Mucosa of descending colon (tissue), 3 donors: ENCODE measurements at regions not wholly inside any gene's neighbourhood (a gene's known extent, or its start where the extent isn't known, plus 50 kb on each side); places are given as distances from the start of the nearest gene placed in this dataset.
"Not testable (repeated sequence)": the region's sequence is repeated elsewhere in the genome, so short reads cannot be mapped to it uniquely, and the experiment has no call there.

ENCODE experiments used
- ATAC-seq: fragments of 200-7000 bp; cut with Tn5 transposase; one replicate; pipeline ENCODE4 v1.9.1; 2020; ENCODE audit warnings: mild to moderate bottlenecking, moderate library complexity
- DNase-seq, 3 donors: peaks; one replicate each; pipeline ENCODE4 v3.0.0-alpha.2; 2020
- H3K36me3 ChIP-seq: fragments of 200-600 bp; one replicate; pipeline ENCODE4 v1.8.0; 2021; ENCODE audit warnings: low read depth, mild to moderate bottlenecking
- H3K4me1 ChIP-seq: fragments of 200-600 bp; one replicate; pipeline ENCODE4 v1.8.0; 2021; ENCODE audit warnings: low read depth, mild to moderate bottlenecking
- H3K4me3 ChIP-seq: fragments of 200-600 bp; one replicate; pipeline ENCODE4 v1.8.0; 2021; ENCODE audit warnings: mild to moderate bottlenecking
- H3K9me3 ChIP-seq: fragments of 200-600 bp; one replicate; pipeline ENCODE4 v1.8.0; 2021; ENCODE audit warnings: mild to moderate bottlenecking
- intact Hi-C, 2 donors: fragments of 100-400 bp; cut with DNase I in 1 of 2; cut with micrococcal nuclease in 1 of 2; formaldehyde crosslinking; loops; one replicate each; pipeline versions ENCODE4 v1.11.0 to v1.11.1; 2022; cut with DNase I, micrococcal nuclease
- TF ChIP-seq, protein P1 (sequence below): fragments of 200-600 bp; IDR thresholded peaks from one replicate; pipeline ENCODE4 v1.8.0; 2022; ENCODE audit warnings: antibody characterized with exemption, mild to moderate bottlenecking
- donor health status: DM: no; HTN: no; CAD: no; lungs with moderate emphysema.
- donor health status: DM: no; HTN: no; CAD: no.
- donor health status: DM: no; HTN: yes; CAD: no.

DNA sequence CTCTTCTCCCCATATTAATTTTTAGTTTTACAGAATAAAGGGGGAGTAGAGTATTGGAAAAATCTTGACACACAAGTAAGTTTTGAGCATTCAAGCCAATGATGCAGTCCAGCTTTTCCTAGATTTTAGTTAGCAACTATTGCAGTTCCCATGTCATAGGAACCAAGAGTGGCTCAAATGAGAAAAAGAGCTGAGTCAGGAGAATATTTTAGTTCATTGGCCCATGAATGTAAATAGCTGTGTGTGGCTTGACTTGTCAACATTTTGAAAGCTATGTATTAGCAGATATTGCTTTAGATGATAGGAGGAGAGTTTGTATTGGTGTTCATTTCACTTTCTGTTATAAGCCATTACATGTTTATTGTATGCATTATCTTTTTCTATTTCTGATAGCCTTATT, 853.7 kb downstream of the PLOD2 start:
- H3K4me1 ChIP-seq, result no peaks in the 10 kb centered on the region
- H3K4me3 ChIP-seq, result no peak overlapping the region
- intact Hi-C loops, result no loop called here
- DNase-seq (no peak), ATAC-seq (no peak)
- H3K36me3 ChIP-seq, result no peaks in the 10 kb centered on the region
- H3K9me3 ChIP-seq, result peaks cover 2% of the 10 kb centered on the region
- TF ChIP-seq, protein P1, sequence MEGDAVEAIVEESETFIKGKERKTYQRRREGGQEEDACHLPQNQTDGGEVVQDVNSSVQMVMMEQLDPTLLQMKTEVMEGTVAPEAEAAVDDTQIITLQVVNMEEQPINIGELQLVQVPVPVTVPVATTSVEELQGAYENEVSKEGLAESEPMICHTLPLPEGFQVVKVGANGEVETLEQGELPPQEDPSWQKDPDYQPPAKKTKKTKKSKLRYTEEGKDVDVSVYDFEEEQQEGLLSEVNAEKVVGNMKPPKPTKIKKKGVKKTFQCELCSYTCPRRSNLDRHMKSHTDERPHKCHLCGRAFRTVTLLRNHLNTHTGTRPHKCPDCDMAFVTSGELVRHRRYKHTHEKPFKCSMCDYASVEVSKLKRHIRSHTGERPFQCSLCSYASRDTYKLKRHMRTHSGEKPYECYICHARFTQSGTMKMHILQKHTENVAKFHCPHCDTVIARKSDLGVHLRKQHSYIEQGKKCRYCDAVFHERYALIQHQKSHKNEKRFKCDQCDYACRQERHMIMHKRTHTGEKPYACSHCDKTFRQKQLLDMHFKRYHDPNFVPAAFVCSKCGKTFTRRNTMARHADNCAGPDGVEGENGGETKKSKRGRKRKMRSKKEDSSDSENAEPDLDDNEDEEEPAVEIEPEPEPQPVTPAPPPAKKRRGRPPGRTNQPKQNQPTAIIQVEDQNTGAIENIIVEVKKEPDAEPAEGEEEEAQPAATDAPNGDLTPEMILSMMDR, result no peak

DNA sequence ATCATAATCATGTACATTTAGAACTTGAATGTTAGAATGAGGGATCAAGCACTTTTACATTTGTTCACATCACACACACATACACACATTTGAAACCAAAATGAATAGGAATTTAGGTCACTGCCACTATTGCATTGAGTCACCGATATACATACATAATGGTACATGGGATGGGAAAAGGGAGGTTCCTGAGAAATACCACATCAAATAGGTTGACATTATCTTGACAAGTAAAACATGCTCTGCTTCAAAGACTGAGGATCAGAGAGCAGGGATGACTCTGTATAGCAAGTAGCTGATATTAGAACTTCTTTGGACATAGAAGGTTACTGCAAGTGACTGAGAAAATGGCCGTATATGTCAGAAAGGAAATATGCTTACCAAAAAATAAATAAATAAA, 847.2 kb downstream of the PLOD2 start:
- no peak for ATAC-seq
- TF ChIP-seq, protein P1, result no peak
- no peak overlapping the region for H3K4me3 ChIP-seq
- H3K9me3 ChIP-seq, result peaks cover 2% of the 10 kb centered on the region
- intact Hi-C loops, result no loop called here
- no peaks in the 10 kb centered on the region for H3K4me1 ChIP-seq
- no peak for DNase-seq
- no peaks in the 10 kb centered on the region for H3K36me3 ChIP-seq

DNA sequence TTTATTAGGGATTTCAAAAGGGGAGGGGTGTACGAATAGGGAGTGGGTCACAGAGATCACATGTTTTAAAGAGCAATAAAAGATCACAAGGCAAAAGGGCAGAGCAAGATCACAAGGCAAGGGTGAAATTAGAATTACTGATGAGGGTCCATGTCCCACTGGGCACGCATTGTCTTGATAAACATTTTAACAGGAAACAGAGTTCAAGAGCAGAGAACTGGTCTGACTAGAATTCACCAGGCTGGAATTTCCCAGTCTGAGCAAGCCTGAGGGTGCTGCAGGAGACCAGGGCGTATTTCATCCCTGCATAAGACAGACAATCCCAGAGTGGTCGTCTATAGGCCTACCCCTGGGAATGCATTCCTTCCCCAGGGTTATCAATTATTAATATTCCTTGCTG, 844.7 kb downstream of the PLOD2 start:
- DNase-seq, H3K36me3 ChIP-seq, H3K4me3 ChIP-seq, H3K9me3 ChIP-seq, intact Hi-C loops, ATAC-seq, H3K4me1 ChIP-seq: not testable (repeated sequence)

DNA sequence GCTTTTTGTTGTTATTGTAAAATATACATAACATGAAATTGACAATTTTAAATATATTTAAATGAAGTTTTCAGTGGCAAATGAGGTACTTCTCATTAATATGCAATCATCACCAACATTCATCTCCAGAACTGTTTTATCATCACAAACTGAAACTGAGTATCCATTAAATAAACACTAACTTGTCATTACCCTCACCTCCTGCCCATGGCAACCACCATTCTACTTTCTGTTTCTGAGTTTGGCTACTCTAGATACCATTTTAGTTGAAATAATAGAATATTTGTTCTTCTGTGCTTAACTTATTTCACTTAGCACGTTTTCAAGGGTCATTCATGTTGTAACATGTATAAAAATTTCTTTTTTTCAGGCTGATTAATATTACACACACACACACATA, 834.3 kb downstream of the PLOD2 start:
- no peak for ATAC-seq
- intact Hi-C loops, result no loop called here
- H3K4me3 ChIP-seq, result no peak overlapping the region
- DNase-seq, result no peak
- H3K9me3 ChIP-seq, result no peaks in the 10 kb centered on the region
- H3K36me3 ChIP-seq, result no peaks in the 10 kb centered on the region
- TF ChIP-seq, protein P1, result no peak
- no peaks in the 10 kb centered on the region for H3K4me1 ChIP-seq

DNA sequence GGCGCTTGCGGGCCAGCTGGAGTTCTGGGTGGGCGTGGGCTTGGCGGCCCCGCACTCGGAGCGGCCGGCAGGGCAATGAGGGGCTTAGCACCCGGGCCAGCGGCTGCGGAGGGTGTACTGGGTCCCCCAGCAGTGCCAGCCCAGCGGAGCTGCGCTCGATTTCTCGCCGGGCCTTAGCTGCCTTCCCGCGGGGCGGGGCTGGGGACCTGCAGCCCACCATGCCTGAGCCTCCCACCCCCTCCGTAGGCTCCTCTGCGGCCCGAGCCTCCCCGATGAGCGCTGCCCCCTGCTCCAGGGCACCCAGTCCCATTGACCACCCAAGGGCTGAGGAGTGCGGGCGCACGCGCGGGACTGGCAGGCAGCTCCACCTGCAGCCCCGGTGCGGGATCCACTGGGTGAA, 827.6 kb downstream of the PLOD2 start:
- intact Hi-C loops, H3K9me3 ChIP-seq, H3K4me1 ChIP-seq, DNase-seq, H3K4me3 ChIP-seq, ATAC-seq, H3K36me3 ChIP-seq: not testable (repeated sequence)

DNA sequence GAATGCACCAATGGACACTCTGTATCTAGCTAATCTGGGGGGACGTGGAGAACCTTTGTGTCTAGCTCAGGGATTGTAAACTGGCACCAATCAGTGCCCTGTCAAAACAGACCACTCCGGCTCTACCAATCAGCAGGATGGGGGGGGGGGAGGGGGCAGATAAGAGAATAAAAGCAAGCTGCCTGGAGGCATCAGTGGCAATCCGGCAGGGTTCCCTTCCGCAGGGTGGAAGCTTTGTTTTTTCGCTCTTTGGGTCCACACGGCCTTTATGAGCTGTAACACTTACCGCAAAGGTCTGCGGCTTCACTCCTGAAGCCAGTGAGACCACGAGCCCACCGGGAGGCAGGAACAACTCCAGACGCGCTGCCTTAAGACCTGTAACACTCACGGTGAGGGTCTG, 827.1 kb downstream of the PLOD2 start:
- Histone ChIP-seq H3K36me3 (no peaks in the 10 kb centered on the region), H3K4me3 (no peak overlapping the region), H3K4me1 (no peaks in the 10 kb centered on the region), H3K9me3 (peaks cover 2% of the 10 kb centered on the region)
- no peak for ATAC-seq
- TF ChIP-seq, protein P1, result no peak
- no peak for DNase-seq
- intact Hi-C loops, result no loop called here

DNA sequence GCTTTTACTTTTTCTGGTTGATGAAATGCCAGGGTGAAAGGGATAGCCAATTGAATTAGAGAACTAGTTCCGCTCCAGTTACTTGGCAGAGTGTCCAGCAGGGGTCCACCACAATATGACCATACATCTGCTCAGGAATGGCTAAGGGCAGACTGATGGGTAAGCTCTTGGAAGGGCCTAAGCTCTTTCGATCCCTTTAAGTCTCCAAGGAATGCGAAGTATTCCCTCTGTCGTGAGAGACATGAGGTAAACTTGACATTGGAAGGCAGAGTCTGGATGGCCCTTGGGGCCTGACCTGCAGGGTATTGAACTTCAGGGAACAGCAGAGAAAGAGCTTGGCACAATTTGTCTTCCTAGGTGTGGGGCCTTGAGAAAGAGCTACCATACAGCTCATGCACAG, 805.8 kb downstream of the PLOD2 start:
- DNase-seq (no peak), ATAC-seq (no peak)
- Histone ChIP-seq H3K4me3 (no peak overlapping the region), H3K4me1 (no peaks in the 10 kb centered on the region), H3K36me3 (no peaks in the 10 kb centered on the region), H3K9me3 (peaks cover 30% of the 10 kb centered on the region)
- intact Hi-C loops, result no loop called here
- TF ChIP-seq, protein P1, result no peak
